ENCODE measurements at regions not wholly inside any gene's neighbourhood (a gene's known extent, or its start where the extent isn't known, plus 50 kb on each side); places are given as distances from the start of the nearest gene placed in this dataset.

DNA sequence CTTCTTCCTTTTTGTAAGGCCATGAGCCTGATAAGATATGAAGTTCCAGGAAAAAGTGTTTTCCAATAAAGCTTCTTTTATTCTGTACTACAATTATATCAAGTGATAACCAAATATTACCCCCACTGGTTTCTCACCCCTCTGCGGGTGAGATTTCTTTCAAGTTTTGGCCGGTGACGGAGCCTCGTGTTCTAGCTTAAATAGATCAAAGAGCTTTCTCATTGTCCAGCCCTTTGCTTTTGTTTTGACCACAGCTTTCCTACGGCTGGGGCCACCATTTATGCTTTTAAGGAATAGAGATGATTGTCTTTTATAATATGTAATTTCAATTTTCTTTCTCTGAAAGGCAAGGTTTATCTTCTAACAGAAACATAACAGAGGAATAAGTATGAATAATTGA, 196.7 kb upstream of the MTPN start:
- TF ChIP-seq EZH2 (IDR thresholded peaks at IDR 0.05; ENCODE audit: insufficient read depth, poor library complexity, severe bottlenecking) (no peak), EZH2phosphoT487 (IDR thresholded peaks at IDR 0.05; ENCODE audit: insufficient read depth, low read depth) (no peak)

Data from GM23248 (cell line).